Subcutaneous abdominal adipose tissue (tissue), 5 donors: ENCODE measurements at regions not wholly inside any gene's neighbourhood (a gene's known extent, or its start where the extent isn't known, plus 50 kb on each side); places are given as distances from the start of the nearest gene placed in this dataset.

Source experiments
- H3K27ac ChIP-seq: one replicate; pipeline ENCODE4 v1.7.0; 2013; ENCODE audit warnings: low read depth, mild to moderate bottlenecking, inconsistent platforms, low read length, moderate library complexity
- H3K27me3 ChIP-seq, 5 donors: one replicate each; pipeline ENCODE4 v1.7.0; 2013; ENCODE audit warnings: low read length in 5 of 5, inconsistent platforms in 1 of 5; ENCODE audit not compliant: control insufficient read depth in 5 of 5, insufficient read depth in 4 of 5
- H3K36me3 ChIP-seq, 5 donors: one replicate each; pipeline ENCODE4 v1.7.0; 2013; ENCODE audit warnings: low read length in 5 of 5; ENCODE audit not compliant: control insufficient read depth in 5 of 5, insufficient read depth in 5 of 5
- H3K4me1 ChIP-seq, 5 donors: one replicate each; pipeline ENCODE4 v1.7.0; 2013; ENCODE audit warnings: low read length in 5 of 5, mild to moderate bottlenecking in 3 of 5, moderate library complexity in 1 of 5; ENCODE audit not compliant: control insufficient read depth in 5 of 5, insufficient read depth in 5 of 5
- H3K4me3 ChIP-seq, 5 donors: one replicate each; pipeline ENCODE4 v1.7.0; 2013; ENCODE audit warnings: low read length in 5 of 5, low read depth in 1 of 5
- H3K9ac ChIP-seq, 5 donors: one replicate each; pipeline ENCODE4 v1.7.0; 2013; ENCODE audit warnings: low read length in 5 of 5, mild to moderate bottlenecking in 4 of 5, moderate library complexity in 3 of 5
- H3K9me3 ChIP-seq, 5 donors: one replicate each; pipeline ENCODE4 v1.7.0; 2013; ENCODE audit warnings: low read length in 5 of 5; ENCODE audit not compliant: control insufficient read depth in 5 of 5
- donor health status: healthy.
- donor health status: healthy.
- donor health status: healthy.
- donor health status: healthy.
- donor health status: healthy.

DNA sequence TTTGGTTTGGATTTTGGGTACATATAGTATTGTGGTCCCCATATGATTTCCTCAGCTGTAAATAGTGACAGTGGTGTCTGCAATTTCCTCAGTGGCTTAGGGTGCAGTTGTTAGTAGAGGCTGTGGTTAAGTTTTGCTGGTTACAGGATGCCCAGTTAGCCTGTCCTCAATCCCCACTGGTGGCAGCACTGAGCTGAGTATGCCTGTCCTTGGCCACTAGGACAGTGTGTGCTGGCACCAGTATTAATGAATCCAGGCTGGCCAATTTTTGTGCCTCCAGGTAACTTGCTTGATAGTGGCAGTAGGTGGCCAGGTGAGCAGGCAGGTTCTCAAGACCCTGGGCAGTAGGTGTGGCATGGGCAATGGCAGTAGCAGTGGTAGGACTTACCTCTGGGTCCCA lies 973.1 kb downstream of the TMEM182 start:
- Histone ChIP-seq H3K27me3 (no peaks in the 10 kb centered on the region), H3K36me3 (no peaks in the 10 kb centered on the region), H3K27ac (no peak overlapping the region), H3K9ac (no peak overlapping the region), H3K9me3 (peaks cover 5 to 28% (median 25%) of the 10 kb centered on the region in 5 donors), H3K4me3 (peak overlapping the region in 1 of 5 donors; percentile 31), H3K4me1 (no peaks in the 10 kb centered on the region)

DNA sequence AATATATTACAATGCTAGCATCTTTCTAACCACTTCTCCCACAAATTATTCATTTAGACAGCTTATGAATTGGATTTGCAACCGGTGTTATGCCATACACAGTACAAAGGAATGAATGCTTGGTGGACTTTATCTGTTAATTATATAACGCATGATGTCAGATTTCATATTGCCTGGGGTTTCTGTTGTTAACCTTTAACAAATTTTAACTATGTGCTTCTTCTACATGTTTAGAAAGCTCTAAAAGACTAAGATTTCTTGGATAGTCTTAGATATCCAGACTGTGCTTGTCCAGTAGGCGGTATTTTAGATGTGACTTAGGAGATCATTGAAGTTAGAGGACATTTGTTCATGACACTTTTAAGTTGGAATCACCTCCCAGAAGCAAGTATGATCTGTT lies 976.3 kb downstream of the TMEM182 start:
- H3K9ac ChIP-seq, result no peak overlapping the region
- H3K27me3 ChIP-seq, result no peaks in the 10 kb centered on the region
- peaks cover 5 to 25% (median 24%) of the 10 kb centered on the region in 5 donors for H3K9me3 ChIP-seq
- H3K36me3 ChIP-seq, result no peaks in the 10 kb centered on the region
- no peak overlapping the region for H3K4me3 ChIP-seq
- no peak overlapping the region for H3K27ac ChIP-seq
- no peaks in the 10 kb centered on the region for H3K4me1 ChIP-seq

DNA sequence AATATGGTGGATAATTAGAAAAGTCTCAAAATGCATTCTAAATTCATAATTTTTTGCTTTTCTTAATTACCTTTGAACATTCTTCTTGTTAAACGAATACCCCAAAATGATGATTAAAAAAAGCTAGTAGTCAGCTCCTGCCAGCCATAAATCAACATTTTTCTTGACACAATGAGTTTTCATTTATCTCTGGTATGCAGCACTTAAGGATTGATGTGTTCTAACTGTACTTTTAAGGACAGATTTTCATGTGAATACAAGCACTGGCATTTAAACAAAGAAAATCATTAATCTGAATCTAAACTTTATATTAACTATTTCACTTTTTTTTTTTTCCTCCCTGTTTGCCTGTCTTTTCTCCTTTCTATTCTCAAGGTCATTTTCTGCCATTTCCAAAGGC lies 976.8 kb downstream of the TMEM182 start:
- no peak overlapping the region for H3K27ac ChIP-seq
- H3K36me3 ChIP-seq, result no peaks in the 10 kb centered on the region
- H3K27me3 ChIP-seq, result no peaks in the 10 kb centered on the region
- no peak overlapping the region for H3K9ac ChIP-seq
- no peaks in the 10 kb centered on the region for H3K4me1 ChIP-seq
- no peak overlapping the region for H3K4me3 ChIP-seq
- peaks cover 5 to 20% (median 19%) of the 10 kb centered on the region in 5 donors for H3K9me3 ChIP-seq

DNA sequence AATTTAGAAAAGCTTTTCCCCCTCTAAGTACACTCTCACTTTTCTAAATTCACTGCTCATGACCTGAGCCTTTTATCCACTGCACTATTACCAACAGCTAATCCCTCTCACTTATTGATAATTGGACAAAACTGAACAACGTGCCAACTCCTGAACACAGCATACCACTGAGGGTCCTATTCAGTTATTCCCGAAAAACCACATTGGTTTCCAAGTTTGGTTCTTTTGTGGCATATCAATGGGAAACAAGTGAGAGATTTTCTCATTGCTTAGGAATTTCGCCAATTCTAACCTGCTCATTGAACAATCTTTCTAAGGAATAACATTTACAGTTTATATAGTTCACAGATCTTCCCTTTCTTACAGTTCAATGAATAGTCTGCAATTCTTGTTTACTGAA lies 977.4 kb downstream of the TMEM182 start:
- Histone ChIP-seq H3K9me3 (peaks cover 2 to 14% (median 13%) of the 10 kb centered on the region in 5 donors), H3K4me3 (no peak overlapping the region), H3K9ac (no peak overlapping the region), H3K4me1 (no peaks in the 10 kb centered on the region), H3K27ac (no peak overlapping the region), H3K27me3 (no peaks in the 10 kb centered on the region), H3K36me3 (no peaks in the 10 kb centered on the region)

- H3K36me3 ChIP-seq, result no peaks in the 10 kb centered on the region
- H3K9ac ChIP-seq, result no peak overlapping the region
- H3K4me3 ChIP-seq, result no peak overlapping the region
- H3K27ac ChIP-seq, result no peak overlapping the region
- no peaks in the 10 kb centered on the region for H3K4me1 ChIP-seq
- no peaks in the 10 kb centered on the region for H3K27me3 ChIP-seq
- peaks cover 1 to 10% (median 9%) of the 10 kb centered on the region in 5 donors for H3K9me3 ChIP-seq
Observed at GRCh38 chr2:103739921-103740320, 978.1 kb downstream of the TMEM182 start.

- H3K36me3 ChIP-seq, result no peaks in the 10 kb centered on the region
- H3K27ac ChIP-seq, result no peak overlapping the region
- H3K9ac ChIP-seq, result no peak overlapping the region
- no peaks in the 10 kb centered on the region for H3K27me3 ChIP-seq
- H3K4me1 ChIP-seq, result no peaks in the 10 kb centered on the region
- H3K9me3 ChIP-seq, result peaks cover 0 to 3% (median 2%) of the 10 kb centered on the region in 5 donors
- no peak overlapping the region for H3K4me3 ChIP-seq
Observed at GRCh38 chr2:103740631-103741030, 978.8 kb downstream of the TMEM182 start.

DNA sequence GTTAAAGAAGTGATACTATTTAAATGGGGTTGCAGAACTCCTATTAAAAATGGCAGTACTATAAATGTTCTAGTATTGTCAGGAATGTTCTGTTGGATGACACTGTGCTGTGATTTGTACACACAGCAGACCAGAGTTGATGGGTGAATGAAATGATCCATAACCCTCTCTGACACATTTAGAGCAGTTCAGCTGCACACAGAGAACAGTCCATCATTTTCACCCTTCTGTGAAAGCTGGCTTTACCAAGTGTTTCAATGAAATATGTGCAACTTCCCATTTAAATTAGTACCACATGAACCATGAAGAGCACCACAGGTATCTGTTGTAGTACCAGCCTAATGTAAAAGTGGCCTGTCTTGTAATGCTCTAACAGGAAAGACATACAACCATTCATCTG lies 981.4 kb downstream of the TMEM182 start:
- Histone ChIP-seq H3K4me1 (no peaks in the 10 kb centered on the region), H3K27me3 (no peaks in the 10 kb centered on the region), H3K27ac (no peak overlapping the region), H3K9ac (no peak overlapping the region), H3K36me3 (no peaks in the 10 kb centered on the region), H3K4me3 (no peak overlapping the region), H3K9me3 (no peaks in the 10 kb centered on the region)

DNA sequence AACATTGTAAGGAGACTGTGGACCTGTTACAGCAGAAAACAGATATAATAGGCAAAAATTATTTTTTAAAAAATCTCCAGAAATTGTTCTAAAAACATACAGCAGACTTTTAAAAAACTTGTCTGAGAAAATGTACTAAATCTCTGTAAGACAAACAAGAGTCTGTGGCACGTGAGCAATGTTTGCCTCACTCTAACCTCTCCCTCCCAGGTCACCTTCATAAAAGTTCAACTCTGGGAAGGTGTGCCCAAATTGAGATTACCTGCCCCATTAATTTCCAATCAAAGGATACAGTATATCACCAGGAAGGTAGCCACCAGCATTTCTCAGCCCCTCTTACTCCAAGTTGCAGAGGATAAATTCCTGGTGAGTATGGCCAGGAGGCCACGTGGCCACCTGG lies 992.7 kb downstream of the TMEM182 start:
- H3K27me3 ChIP-seq, result no peaks in the 10 kb centered on the region
- H3K4me3 ChIP-seq, result no peak overlapping the region
- peaks cover 0 to 4% (median 0%) of the 10 kb centered on the region in 5 donors for H3K9me3 ChIP-seq
- H3K27ac ChIP-seq, result no peak overlapping the region
- no peaks in the 10 kb centered on the region for H3K36me3 ChIP-seq
- H3K9ac ChIP-seq, result no peak overlapping the region
- no peaks in the 10 kb centered on the region for H3K4me1 ChIP-seq

GRCh38 chr2:103773884-103774283 lies 1012.1 kb downstream of the TMEM182 start:
- H3K9ac ChIP-seq, result no peak overlapping the region
- no peaks in the 10 kb centered on the region for H3K27me3 ChIP-seq
- peaks cover 0 to 3% (median 0%) of the 10 kb centered on the region in 5 donors for H3K4me1 ChIP-seq
- H3K9me3 ChIP-seq, result no peaks in the 10 kb centered on the region
- H3K27ac ChIP-seq, result no peak overlapping the region
- H3K4me3 ChIP-seq, result no peak overlapping the region
- H3K36me3 ChIP-seq, result no peaks in the 10 kb centered on the region

- Histone ChIP-seq H3K9ac (no peak overlapping the region), H3K27ac (no peak overlapping the region), H3K9me3 (no peaks in the 10 kb centered on the region), H3K27me3 (no peaks in the 10 kb centered on the region), H3K36me3 (no peaks in the 10 kb centered on the region), H3K4me1 (no peaks in the 10 kb centered on the region), H3K4me3 (no peak overlapping the region)
Observed at GRCh38 chr2:103780088-103780702, 1018.4 kb downstream of the TMEM182 start.
